C4-2B (cell line): ENCODE measurements at regions not wholly inside any gene's neighbourhood (a gene's known extent, or its start where the extent isn't known, plus 50 kb on each side); places are given as distances from the start of the nearest gene placed in this dataset.

ENCODE experiments used
- H3K27ac ChIP-seq: fragments of 450-650 bp; 2 replicates; pipeline ENCODE4 v1.5.1; 2017
- ZFX ChIP-seq: fragments of 450-650 bp; IDR thresholded peaks from 2 replicates; pipeline ENCODE4 v1.6.1; 2017
- TF ChIP-seq, protein P1 (sequence below): fragments of 450-650 bp; conservative IDR thresholded peaks from 2 replicates; pipeline ENCODE4 v1.5.1; 2017; ENCODE audit warnings: mild to moderate bottlenecking

GRCh38 chr7:125122173-125122572 is 192.5 kb upstream of the POT1 start:
- no peak overlapping the region for H3K27ac ChIP-seq
- TF ChIP-seq ZFX: no peak

- H3K27ac ChIP-seq: no peak overlapping the region
- no peak for TF ChIP-seq ZFX
- TF ChIP-seq, protein P1, sequence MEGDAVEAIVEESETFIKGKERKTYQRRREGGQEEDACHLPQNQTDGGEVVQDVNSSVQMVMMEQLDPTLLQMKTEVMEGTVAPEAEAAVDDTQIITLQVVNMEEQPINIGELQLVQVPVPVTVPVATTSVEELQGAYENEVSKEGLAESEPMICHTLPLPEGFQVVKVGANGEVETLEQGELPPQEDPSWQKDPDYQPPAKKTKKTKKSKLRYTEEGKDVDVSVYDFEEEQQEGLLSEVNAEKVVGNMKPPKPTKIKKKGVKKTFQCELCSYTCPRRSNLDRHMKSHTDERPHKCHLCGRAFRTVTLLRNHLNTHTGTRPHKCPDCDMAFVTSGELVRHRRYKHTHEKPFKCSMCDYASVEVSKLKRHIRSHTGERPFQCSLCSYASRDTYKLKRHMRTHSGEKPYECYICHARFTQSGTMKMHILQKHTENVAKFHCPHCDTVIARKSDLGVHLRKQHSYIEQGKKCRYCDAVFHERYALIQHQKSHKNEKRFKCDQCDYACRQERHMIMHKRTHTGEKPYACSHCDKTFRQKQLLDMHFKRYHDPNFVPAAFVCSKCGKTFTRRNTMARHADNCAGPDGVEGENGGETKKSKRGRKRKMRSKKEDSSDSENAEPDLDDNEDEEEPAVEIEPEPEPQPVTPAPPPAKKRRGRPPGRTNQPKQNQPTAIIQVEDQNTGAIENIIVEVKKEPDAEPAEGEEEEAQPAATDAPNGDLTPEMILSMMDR: no peak
Measured at GRCh38 chr7:125119559-125120115, 190.0 kb upstream of the POT1 start.

DNA sequence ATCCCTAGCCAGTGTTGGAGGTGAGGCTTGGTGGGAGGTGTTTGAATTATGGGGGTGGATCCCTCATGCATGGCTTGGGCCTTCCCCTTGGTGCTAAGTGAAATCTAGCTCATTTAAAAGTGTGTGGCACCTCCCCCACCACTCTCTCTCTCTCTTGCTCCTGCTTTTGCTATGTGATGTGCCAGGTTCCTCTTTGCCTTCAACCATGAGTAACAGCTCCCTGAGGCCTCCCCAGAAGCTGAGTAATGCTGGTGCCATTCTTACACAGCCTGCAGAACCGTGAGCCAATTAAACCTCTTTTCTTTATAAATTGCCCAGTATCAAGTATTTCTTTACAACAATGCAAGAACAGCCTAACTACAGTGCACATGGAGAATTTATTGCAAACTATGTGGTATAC is 188.8 kb upstream of the POT1 start:
- no peak overlapping the region for H3K27ac ChIP-seq
- TF ChIP-seq, protein P1: no peak

DNA sequence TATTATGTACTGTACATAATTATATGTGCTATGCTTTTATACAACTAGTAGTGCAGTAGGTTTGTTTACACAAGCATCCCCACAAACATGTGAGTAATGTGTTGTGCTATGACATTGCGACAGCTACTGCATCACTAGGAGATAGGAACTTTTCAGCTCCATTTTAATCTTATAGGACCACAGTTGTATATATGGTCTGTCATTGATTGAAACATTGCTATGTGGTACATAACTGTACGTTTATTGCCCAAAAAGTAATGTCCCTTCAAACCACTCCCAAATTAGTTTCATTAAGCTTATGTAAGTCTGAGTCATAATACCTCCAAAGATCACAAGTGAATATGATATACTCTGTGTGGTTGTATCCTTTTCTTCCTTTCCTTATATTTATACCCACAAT is 183.2 kb upstream of the POT1 start:
- TF ChIP-seq, protein P1: no peak
- TF ChIP-seq ZFX: no peak
- no peak overlapping the region for H3K27ac ChIP-seq

DNA sequence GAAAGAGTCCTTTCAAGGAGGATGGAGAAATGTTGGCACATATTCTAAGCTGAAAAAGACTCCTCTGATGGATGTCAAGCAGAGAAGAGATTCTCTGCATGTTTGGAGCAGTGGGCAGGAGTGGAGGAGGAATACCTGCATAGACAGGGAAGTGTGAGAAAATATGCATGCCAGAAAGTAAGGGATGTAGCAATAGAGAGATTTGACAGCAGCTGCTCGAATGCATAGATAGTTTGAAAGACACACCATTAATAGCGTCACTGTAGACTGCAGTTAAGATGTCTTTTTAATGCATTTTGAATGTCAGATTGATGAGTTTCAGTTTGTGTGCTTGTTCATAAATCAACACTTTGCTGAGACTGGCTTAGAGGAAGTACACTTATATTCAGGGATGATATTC is 169.9 kb upstream of the POT1 start:
- no peak for TF ChIP-seq ZFX
- TF ChIP-seq, protein P1: no peak

DNA sequence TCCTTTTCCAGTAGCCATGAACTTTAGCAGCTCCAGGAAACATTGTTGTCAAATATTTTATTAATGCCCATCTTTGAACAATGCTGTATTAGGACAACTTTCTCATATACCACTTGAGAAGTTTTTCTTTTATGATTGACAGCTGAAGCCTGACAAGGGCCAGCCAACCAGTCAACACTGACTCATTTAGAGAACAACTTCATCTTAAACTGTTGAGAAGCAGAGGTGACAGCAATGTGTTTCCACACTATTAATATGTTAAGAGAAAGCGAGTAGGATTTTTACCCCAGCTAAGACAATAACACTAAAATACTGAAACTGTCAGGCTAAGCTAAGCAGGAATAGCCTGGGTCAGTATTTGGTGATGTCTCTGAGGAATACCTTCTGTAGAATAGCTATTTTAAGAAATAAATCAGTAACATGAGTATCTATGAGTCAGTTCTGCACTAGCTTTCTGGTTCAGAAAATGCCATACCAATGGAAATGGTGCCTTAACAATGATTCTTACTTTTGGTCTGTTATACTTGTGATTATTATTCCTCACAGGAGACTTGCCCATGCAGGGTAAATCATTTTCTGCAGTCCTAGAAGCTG is 168.8 kb upstream of the POT1 start:
- no peak overlapping the region for H3K27ac ChIP-seq
- no peak for TF ChIP-seq ZFX
- TF ChIP-seq, protein P1: no peak

More for the DNA sequence above, 169.9 kb upstream of the POT1 start:
- H3K27ac ChIP-seq: no peak overlapping the region

DNA sequence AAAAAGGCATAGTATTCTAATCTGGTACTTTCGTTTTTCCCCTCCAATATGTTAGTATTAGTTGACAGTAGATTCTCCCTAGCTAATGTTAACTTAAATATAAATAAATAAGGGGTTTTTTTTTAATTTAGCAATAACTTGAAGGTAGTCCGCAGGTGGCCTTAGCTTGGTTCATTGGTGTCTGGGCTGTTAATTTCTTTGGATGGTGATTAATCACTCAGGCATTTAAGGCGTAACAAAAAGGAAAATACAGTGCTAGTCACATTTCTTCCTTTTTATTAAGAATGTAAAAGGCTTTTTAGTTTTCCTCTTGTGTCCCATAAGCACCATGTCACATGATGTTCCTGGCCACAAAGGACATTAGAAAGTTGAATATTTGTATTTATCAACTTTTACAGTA is 161.0 kb upstream of the POT1 start:
- TF ChIP-seq, protein P1: no peak
- no peak for TF ChIP-seq ZFX
- H3K27ac ChIP-seq: no peak overlapping the region

- no peak overlapping the region for H3K27ac ChIP-seq
- no peak for TF ChIP-seq ZFX
- TF ChIP-seq, protein P1: no peak
Measured at GRCh38 chr7:125089171-125089570, 159.5 kb upstream of the POT1 start.
